ENCODE measurements at regions not wholly inside any gene's neighbourhood (a gene's known extent, or its start where the extent isn't known, plus 50 kb on each side); places are given as distances from the start of the nearest gene placed in this dataset.

DNA sequence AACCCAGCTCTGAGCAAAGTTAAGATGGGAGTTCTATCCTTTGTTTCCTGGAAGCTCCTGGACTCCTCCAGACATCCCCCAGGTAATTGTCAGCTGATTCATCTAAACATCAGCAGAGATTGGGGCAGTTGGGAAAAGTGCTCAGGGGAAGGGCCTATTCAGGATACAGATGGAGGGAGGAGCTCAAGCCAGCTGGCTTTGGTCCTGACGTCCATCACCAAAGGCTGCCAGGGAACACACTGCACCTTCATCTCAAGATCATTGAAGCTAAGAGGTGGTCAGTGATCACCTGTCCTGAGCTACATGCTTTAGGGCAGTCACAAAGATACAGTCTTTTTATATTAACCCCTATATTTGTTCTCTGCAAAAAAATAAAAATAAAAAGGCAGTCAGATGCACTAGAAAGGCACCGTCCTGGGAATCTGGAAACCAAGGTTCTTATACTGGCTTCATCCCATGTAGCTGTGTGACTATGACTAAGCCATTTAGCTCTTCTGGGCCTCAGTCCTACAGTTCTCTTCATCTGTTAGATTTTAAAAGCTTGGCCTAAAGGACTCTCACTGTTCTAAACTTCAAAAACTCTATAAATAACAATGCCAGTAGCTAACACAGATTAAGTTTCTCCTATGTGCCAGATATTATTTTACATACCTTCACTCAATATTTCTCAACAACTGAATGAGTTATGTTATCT is 446.5 kb downstream of the BCL11A start:
- TF ChIP-seq, protein P1, sequence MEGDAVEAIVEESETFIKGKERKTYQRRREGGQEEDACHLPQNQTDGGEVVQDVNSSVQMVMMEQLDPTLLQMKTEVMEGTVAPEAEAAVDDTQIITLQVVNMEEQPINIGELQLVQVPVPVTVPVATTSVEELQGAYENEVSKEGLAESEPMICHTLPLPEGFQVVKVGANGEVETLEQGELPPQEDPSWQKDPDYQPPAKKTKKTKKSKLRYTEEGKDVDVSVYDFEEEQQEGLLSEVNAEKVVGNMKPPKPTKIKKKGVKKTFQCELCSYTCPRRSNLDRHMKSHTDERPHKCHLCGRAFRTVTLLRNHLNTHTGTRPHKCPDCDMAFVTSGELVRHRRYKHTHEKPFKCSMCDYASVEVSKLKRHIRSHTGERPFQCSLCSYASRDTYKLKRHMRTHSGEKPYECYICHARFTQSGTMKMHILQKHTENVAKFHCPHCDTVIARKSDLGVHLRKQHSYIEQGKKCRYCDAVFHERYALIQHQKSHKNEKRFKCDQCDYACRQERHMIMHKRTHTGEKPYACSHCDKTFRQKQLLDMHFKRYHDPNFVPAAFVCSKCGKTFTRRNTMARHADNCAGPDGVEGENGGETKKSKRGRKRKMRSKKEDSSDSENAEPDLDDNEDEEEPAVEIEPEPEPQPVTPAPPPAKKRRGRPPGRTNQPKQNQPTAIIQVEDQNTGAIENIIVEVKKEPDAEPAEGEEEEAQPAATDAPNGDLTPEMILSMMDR (IDR thresholded peaks at IDR 0.05), result no peak
- no peak for TF ChIP-seq POLR2A (IDR thresholded peaks at IDR 0.05)
